GM18499 (cell line): ENCODE measurements at regions not wholly inside any gene's neighbourhood (a gene's known extent, or its start where the extent isn't known, plus 50 kb on each side); places are given as distances from the start of the nearest gene placed in this dataset.
"Not testable (repeated sequence)": the region's sequence is repeated elsewhere in the genome, so short reads cannot be mapped to it uniquely, and the experiment has no call there.

ENCODE experiments used
- ATAC-seq: cut with Tn5 transposase; IDR thresholded peaks from one replicate; pipeline ENCODE4 v1.9.1; 2021; ENCODE audit warnings: moderate number of reproducible peaks; ENCODE audit not compliant: insufficient read depth, unreplicated experiment

DNA sequence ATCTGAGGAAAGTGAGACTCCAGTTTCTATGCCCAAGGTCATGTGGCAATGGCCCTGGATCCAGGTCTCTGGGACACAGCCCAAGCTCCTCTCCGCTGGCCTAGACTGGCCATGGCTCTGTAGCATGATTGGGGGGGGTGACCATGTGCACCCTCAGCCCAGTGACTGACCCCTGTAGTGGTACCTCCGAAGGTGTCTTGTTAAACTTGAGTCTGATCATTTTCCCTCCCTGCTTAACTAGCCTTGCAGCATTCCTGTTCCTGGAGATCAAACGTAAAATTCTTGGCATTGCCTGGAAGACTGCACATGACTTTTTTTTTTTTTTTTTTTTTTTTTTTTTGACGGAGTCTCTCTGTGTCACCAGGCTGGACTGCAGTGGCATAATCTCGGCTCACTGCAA is 1116.0 kb downstream of the TBC1D22A start:
- no peak for ATAC-seq

DNA sequence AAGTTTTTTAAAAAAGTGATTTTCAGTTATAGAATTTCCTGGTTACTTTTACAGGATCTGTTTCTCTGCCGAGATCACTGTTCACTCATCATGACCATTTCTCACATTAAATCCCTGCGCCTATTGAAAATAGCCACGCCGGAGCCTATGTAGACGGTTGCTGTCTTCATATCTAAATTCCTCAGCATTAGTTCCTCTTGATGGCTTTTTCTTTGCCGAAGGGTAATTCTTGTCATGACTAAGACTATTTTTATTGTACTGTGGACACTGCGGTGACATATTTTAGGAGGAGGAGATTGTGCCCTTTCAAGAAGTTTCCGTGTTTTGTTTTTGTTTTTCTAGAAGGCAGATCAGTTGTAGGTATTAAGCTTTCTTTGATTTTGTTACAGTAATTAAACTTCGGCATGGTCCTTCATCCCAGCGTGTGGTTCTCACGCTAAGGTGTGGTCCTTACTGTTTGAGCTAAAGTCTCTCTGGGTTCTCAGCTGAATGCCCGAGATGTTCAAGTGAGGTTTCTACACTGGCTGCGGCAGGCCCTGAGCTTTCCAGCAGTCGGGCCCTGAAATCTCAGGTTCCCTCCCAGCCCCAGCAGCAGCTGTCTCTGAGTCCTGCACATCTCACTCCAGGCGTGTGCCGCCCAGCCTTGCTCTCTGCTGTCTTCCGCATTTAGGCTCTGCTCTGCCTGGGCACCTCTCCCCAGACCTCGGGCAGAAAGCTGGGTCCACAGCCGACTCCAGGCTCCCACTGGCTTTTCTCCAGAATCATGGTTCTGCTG is 1110.5 kb downstream of the TBC1D22A start:
- no peak for ATAC-seq

DNA sequence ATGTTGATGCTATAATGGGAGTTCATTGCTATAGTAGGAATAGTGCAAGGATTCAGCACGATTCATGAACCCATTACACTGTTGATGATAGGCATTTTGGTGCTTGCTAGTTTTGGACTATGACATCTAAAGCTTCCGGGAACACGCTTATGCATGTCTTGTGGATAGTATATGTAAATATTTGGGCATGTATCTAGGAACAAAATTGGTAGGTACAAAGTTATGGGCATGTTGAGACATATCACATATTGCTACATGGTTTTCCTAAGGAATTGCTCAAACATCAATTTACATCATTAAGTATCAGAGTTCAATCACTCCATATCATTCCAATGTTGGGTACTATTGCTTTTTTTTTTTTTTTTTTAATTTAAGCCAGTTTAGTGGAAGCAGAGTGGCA is 1103.2 kb downstream of the TBC1D22A start:
- no peak for ATAC-seq

DNA sequence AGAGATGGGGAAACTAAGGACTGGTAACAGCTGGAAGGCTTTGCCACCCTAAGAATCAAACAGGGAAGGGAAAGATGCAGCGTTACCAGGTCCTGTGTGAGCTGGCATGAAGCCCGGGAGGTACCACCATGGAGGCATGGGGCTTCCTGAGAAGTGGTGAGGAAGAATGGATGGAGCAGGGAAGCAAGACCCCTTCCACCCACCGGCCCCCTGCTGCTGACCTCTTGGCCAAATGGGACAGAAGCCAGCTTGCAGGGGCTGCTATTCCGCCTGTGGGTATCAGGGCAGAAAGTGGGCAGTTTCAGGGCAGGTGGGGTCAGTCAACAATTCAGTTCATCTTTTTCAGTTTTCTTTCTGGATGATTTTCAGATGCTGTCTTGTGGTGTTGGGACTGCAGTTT is 1099.9 kb downstream of the TBC1D22A start:
- ATAC-seq: no peak

- ATAC-seq: not testable (repeated sequence)
Measured at GRCh38 chr22:47860907-47861306, 1098.5 kb downstream of the TBC1D22A start.

DNA sequence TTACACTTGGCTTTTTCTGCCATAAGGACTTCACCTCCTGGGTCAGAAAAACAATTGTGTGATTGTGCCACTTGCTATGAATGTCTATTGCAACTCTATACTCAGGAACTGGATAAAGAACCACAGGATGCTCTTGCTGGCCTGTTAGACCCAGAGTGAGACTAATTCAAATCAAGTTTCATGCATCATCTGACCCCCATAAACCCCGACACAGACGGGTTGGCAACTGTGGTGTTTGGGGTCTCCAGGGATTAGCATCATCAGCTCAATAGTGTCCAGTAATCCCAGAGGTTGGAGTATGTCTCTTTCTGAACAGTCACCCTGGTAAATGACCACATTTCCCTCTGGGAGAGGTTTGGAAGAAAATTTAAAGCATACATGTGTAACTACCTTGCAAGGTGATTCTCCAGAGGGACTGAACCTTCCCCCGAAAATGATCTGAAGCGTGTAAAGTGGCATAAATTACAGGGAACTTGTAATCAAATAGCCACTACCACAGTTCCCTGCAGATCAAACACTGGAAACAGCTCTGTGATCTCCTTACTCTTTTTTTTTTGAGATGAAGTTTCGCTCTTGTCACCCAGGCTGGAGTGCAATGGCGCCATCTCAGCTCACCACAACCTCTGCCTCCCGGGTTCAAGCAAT is 1097.6 kb downstream of the TBC1D22A start:
- no peak for ATAC-seq

DNA sequence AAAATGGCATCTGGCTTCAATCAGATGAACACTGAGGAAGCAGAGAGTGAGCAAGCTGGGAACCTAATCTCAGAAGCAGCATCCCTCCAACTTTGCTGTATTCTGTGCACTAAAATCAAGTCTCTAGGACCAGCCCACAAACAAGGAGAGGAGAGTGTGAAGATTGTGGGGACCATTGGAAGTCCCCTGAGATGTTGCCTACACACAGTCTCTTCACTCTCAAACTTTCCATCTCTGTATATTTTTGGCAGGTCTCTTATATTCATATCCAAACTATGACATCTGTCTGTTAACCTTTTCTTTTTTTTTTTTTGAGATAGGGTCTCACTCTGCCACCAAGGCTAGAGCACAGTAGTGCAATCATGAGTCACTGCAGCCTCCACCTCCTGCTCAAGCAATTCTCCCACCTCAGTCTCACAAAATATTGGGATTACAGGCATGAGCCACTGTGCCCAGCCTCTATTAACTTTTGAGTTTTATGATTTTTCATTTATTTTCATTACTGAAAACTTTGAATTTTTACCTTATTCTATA is 1096.4 kb downstream of the TBC1D22A start:
- ATAC-seq: no peak

- ATAC-seq: no peak
Measured at GRCh38 chr22:47854680-47855079, 1092.2 kb downstream of the TBC1D22A start.

GRCh38 chr22:47854251-47854650 is 1091.8 kb downstream of the TBC1D22A start:
- ATAC-seq: no peak

- ATAC-seq: no peak
Measured at GRCh38 chr22:47853750-47854149, 1091.3 kb downstream of the TBC1D22A start.

- ATAC-seq: no peak
Measured at GRCh38 chr22:47851586-47851985, 1089.1 kb downstream of the TBC1D22A start.

- no peak for ATAC-seq
Measured at GRCh38 chr22:47850644-47851151, 1088.2 kb downstream of the TBC1D22A start.

GRCh38 chr22:47849576-47849975 is 1087.1 kb downstream of the TBC1D22A start:
- ATAC-seq: no peak

DNA sequence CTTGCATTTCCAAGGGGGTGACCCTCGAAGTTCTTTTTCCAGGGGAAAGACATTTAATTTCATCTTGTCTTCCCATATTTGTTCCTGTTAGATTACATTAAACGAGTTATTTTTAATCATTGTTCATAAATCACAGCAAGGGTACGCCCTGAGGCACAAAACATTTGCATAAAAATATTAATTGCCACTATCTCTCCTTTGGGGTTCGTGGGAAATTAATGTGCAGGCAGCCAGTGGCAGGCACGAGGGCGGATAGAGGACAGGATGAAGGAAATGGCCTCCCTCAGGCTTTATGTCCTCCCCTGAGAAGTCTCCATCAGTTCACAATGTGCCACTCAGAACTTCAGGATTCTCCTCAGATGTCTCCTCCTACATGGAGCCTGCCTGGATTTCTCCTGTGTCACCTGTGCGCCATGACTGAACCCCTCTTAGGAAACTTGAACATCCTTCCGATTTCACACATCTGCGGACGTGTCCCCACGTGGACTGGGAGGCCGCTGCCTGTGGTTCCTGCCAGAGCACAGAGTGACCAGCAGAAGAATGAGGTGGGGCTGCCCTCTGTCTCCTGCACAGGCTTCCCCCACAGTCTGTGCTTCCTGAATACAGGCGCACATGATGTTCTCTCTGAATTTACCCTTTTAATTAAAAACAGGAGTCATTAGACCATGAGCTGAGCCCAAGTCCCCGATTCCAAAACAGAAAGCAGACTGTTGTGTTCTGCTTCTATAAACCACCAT is 1085.9 kb downstream of the TBC1D22A start:
- no peak for ATAC-seq

- no peak for ATAC-seq
Measured at GRCh38 chr22:47847131-47847890, 1084.9 kb downstream of the TBC1D22A start.

DNA sequence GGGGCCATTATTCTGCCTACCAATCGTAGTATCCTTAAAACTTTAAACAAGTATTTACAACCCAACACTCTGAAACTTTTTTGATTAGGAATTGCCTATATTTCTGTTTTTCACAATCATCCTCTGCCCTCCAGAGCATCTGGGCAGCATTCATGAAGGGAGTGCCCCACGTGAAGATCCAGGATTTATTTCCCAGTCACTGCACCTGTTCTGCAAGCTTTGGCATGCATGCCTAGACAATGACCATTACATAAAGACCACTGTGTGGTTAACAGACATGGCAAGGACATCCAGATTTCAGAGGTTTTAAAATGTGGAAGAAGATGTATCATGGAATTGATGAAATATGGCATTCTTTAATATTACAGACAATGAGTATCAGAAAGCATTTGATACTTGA is 1083.8 kb downstream of the TBC1D22A start:
- ATAC-seq: no peak

- ATAC-seq: no peak
Measured at GRCh38 chr22:47842119-47842518, 1079.7 kb downstream of the TBC1D22A start.

- ATAC-seq: no peak
Measured at GRCh38 chr22:47841156-47841555, 1078.7 kb downstream of the TBC1D22A start.

- ATAC-seq: no peak
Measured at GRCh38 chr22:47839595-47840227, 1077.3 kb downstream of the TBC1D22A start.

DNA sequence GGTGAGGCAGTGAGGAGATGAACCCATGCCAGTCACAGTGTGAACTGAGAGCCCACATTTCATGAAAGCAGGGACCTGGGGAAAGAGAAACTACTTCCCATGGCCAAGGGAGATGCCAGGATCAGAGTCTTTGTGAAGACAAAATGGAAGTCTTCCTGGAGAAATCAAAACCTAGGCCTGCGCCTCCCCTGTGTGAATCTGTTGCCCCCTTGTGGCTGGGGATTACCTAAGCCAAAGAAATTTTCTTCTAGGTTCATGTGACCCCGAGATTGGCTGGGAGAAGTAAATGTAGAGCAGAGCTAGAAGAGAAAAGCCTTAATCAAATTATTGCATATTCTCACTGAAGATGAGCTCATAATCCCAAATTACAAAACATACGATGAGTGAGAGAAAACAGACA is 1075.3 kb downstream of the TBC1D22A start:
- ATAC-seq: no peak
